Gastroesophageal sphincter (tissue), 4 donors: ENCODE measurements at regions not wholly inside any gene's neighbourhood (a gene's known extent, or its start where the extent isn't known, plus 50 kb on each side); places are given as distances from the start of the nearest gene placed in this dataset.

Experiments used
- ATAC-seq: fragments of 150-250 bp; one replicate; pipeline ENCODE4 v1.9.1; 2016; ENCODE audit warnings: mild to moderate bottlenecking, moderate library complexity
- H3K27ac ChIP-seq, 4 donors: fragments of 200-600 bp; sonication (generic) in 3 of 4; 1 replicate in 3 of 4; 2 replicates in 1 of 4; pipeline ENCODE4 v1.5.1; 2016 to 2019
- H3K27me3 ChIP-seq: fragments of 200-600 bp; sonication (generic); one replicate; pipeline ENCODE4 v1.5.1; 2019
- H3K36me3 ChIP-seq, 2 donors: fragments of 200-600 bp; sonication (generic); one replicate each; pipeline ENCODE4 v1.5.1; 2019; ENCODE audit warnings: control low read depth in 1 of 2
- H3K4me1 ChIP-seq, 3 donors: fragments of 200-600 bp; sonication (generic); 1 replicate in 2 of 3; 2 replicates in 1 of 3; pipeline ENCODE4 v1.5.1; 2016 to 2019; ENCODE audit warnings: control low read depth in 2 of 3
- H3K4me3 ChIP-seq, 2 donors: fragments of 200-600 bp; sonication (generic); one replicate each; pipeline ENCODE4 v1.5.1; 2019; ENCODE audit warnings: mild to moderate bottlenecking in 1 of 2, moderate library complexity in 1 of 2
- H3K9me3 ChIP-seq, 3 donors: fragments of 200-600 bp; sonication (generic); one replicate each; pipeline ENCODE4 v1.5.1; 2017 to 2019; ENCODE audit warnings: control low read depth in 2 of 3
- EP300 ChIP-seq: sonication (generic); formaldehyde crosslinking; IDR thresholded peaks from one replicate; pipeline ENCODE4 v1.6.1; 2017; ENCODE audit warnings: antibody characterized with exemption, mild to moderate bottlenecking
- POLR2A ChIP-seq, 2 donors: fragments of 450-650 bp; IDR thresholded peaks; one replicate each; pipeline ENCODE4 v1.6.1; 2017; ENCODE audit warnings: antibody characterized with exemption in 2 of 2, mild to moderate bottlenecking in 2 of 2, moderate library complexity in 1 of 2
- POLR2AphosphoS5 ChIP-seq: sonication (generic); formaldehyde crosslinking; IDR thresholded peaks from one replicate; pipeline ENCODE4 v1.6.1; 2017; ENCODE audit warnings: antibody characterized with exemption
- WGBS, 2 donors: methylation state at CpG; one replicate each; pipeline ENCODE4 v1.1.5; 2018; ENCODE audit warnings: low coverage in 1 of 2; 5-methylcytosine and 5-hydroxymethylcytosine counted together
- TF ChIP-seq, protein P1 (sequence below), 4 experiments: fragments of 200-600 bp in 2 of 4; fragments of 450-650 bp in 2 of 4; sonication (generic) in 1 of 4; IDR thresholded peaks; one replicate each; pipeline ENCODE4 v1.5.1; 2017 to 2019; ENCODE audit warnings: antibody characterized with exemption in 4 of 4, mild to moderate bottlenecking in 2 of 4, moderate library complexity in 2 of 4

DNA sequence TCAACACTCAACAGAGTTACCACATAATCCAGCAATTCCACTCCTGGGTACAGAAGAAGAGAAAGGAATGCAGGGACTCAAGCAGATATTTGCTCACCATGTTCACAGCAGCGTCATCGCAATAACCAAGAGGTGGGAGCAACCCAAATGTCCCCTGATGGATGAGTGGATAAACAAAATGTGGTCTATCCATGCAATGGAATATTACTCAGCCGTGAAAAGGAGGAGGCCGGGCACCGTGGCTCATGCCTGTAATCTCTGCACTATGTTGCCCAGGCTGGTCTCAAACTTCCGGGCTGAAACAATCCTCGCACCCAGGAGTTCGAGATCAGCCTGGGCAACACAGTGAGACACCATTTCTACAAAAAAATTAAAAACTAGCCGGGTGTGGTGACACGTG is 131.7 kb downstream of the CTTN start:
- Histone ChIP-seq H3K4me1 (no peaks in the 10 kb centered on the region), H3K9me3 (no peaks in the 10 kb centered on the region), H3K27ac (no peak overlapping the region), H3K36me3 (no peaks in the 10 kb centered on the region), H3K27me3 (no peaks in the 10 kb centered on the region), H3K4me3 (no peak overlapping the region)
- ATAC-seq, result no peak
- TF ChIP-seq POLR2AphosphoS5, result no peak
- WGBS, 2 donors, result 90% methylated on average over 6 of the region's 10 CpGs; no CpG with 5 or more reads in 1 of the 2 donors

DNA sequence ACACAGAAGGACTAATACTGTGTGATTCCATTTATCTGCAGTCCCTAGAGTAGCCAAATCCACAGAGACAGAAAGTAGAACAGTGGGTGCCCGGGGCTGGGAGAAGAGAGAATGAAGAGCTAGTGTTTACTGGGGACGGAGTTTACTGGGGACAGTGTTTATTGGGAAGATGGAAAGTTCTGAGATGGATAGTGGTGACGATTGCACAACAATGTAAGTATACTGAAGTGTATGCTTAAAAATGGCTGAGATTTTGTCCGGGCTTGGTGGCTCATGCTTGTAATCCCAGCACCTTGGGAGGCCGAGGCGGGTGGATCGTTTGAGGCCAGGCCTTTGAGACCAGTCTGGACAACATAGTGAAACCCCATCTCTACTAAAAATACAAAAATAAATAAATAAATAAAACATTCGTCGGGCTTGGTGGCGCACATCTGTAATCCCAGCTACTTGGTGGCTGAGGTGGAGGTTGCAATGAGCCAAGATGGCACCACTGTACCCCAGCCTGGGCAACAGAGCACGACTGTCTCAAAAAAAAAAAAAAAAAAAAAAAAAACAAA is 132.4 kb downstream of the CTTN start:
- no peak overlapping the region for H3K4me3 ChIP-seq
- H3K36me3 ChIP-seq, result no peaks in the 10 kb centered on the region
- 88 to 94% methylated on average over 9 of the region's 11 CpGs for WGBS, 2 donors
- TF ChIP-seq, protein P1, sequence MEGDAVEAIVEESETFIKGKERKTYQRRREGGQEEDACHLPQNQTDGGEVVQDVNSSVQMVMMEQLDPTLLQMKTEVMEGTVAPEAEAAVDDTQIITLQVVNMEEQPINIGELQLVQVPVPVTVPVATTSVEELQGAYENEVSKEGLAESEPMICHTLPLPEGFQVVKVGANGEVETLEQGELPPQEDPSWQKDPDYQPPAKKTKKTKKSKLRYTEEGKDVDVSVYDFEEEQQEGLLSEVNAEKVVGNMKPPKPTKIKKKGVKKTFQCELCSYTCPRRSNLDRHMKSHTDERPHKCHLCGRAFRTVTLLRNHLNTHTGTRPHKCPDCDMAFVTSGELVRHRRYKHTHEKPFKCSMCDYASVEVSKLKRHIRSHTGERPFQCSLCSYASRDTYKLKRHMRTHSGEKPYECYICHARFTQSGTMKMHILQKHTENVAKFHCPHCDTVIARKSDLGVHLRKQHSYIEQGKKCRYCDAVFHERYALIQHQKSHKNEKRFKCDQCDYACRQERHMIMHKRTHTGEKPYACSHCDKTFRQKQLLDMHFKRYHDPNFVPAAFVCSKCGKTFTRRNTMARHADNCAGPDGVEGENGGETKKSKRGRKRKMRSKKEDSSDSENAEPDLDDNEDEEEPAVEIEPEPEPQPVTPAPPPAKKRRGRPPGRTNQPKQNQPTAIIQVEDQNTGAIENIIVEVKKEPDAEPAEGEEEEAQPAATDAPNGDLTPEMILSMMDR (IDR thresholded peaks at IDR 0.05), result no peak
- TF ChIP-seq EP300 (no peak), POLR2AphosphoS5 (no peak), POLR2A (IDR thresholded peaks at IDR 0.05) (no peak)
- H3K27ac ChIP-seq, result no peak overlapping the region
- no peaks in the 10 kb centered on the region for H3K27me3 ChIP-seq
- no peak for ATAC-seq
- H3K9me3 ChIP-seq, result no peaks in the 10 kb centered on the region
- no peaks in the 10 kb centered on the region for H3K4me1 ChIP-seq

DNA sequence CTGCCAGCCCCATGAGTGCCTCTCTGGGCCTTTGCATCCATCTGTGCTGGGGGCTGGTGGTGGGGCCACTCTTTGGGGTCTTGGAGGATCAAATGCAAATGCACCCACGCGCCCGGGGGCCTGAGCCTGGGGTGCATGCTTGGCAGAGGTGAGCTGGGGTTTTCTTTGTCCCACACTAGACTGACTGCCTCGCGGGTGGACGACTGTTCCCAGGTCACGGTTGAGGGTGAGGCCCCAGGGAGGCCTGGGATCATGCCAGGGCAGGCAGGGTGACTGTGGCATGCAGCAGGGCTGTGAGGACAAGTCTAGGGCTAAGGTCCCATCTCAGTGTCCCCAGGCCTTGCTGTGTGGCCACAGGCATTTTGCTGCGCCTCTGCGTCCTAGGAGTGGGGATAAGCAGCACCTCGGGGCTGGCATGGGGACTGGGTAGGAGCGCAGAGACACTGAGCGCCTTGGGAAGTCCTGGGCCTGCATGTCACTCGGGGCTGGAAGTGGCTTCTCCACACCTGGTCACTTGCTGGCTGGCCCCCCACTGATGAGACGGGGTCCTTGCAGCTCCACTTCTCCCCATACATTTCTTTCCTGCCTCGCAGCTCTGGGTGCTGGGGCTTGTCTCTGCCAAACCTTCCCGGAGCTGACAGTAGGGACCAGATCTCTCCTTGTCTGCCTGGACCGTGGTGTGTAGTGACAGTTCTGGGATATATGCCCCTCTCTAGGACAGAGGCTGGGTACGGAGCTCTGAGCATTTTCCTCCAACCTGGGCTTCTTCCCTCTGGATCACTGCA is 133.1 kb downstream of the CTTN start:
- no peak for ATAC-seq
- TF ChIP-seq EP300 (no peak), POLR2AphosphoS5 (no peak), POLR2A (IDR thresholded peaks at IDR 0.05) (no peak)
- no peaks in the 10 kb centered on the region for H3K4me1 ChIP-seq
- 75 to 80% methylated on average over 2 to 5 of the region's 18 CpGs for WGBS, 2 donors
- no peak overlapping the region for H3K4me3 ChIP-seq
- no peaks in the 10 kb centered on the region for H3K9me3 ChIP-seq
- no peak overlapping the region for H3K27ac ChIP-seq
- no peaks in the 10 kb centered on the region for H3K27me3 ChIP-seq
- H3K36me3 ChIP-seq, result no peaks in the 10 kb centered on the region

DNA sequence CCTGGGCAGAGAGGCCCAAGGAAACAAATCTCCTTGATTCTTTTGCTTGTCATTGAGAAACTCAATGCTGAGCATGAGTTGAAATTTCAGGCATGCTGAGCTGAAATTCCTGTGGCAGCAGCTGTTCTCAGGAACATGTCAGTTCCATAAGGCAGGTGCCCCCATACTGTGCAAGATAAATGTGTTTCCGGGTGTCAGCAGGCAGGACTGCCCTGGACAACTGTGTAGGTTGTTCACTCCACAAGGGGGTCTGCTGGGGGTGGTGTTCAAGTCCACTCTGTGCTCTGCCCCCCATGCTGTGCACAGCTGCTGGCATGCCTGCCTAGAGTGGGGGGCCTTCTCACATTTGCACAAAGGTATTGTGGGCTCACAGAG is 133.7 kb downstream of the CTTN start:
- H3K27ac ChIP-seq, result no peak overlapping the region
- no peaks in the 10 kb centered on the region for H3K9me3 ChIP-seq
- no peak for ATAC-seq
- no peaks in the 10 kb centered on the region for H3K36me3 ChIP-seq
- no peak overlapping the region for H3K4me3 ChIP-seq
- TF ChIP-seq POLR2A (IDR thresholded peaks at IDR 0.05) (no peak), EP300 (no peak), POLR2AphosphoS5 (no peak)
- TF ChIP-seq, protein P1 (IDR thresholded peaks at IDR 0.05), result no peak
- WGBS, 2 donors, result no CpG with 5 or more reads among the region's 1 CpG
- H3K4me1 ChIP-seq, result no peaks in the 10 kb centered on the region
- no peaks in the 10 kb centered on the region for H3K27me3 ChIP-seq

DNA sequence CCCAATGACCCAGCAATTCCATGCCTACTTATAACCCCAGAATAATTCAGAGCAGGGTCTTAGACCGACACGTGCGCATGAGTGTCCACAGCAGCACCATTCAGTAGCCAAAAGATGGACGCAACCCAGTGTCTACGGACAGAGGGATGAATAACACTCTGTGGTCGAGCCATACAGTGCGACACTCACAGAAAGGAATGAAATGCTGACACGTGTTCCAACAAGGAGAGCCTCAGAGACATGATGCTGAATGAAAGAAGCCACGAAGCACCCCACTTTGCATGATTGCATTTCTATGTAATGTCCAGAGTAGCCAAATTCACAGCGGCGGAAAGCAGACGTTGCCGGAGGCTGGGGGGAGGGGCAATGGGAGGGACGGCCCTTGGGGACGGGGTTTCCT is 134.4 kb downstream of the CTTN start:
- no peak overlapping the region for H3K27ac ChIP-seq

More for the DNA sequence above, 134.4 kb downstream of the CTTN start:
- no peaks in the 10 kb centered on the region for H3K36me3 ChIP-seq
- no peaks in the 10 kb centered on the region for H3K4me1 ChIP-seq
- no peak for TF ChIP-seq POLR2A (IDR thresholded peaks at IDR 0.05)
- TF ChIP-seq POLR2AphosphoS5, result no peak
- no peak for TF ChIP-seq EP300
- TF ChIP-seq, protein P1 (IDR thresholded peaks at IDR 0.05), result no peak
- 57 to 80% methylated on average over 10 of the region's 15 CpGs for WGBS, 2 donors
- no peak overlapping the region for H3K4me3 ChIP-seq
- no peaks in the 10 kb centered on the region for H3K9me3 ChIP-seq
- H3K27me3 ChIP-seq, result no peaks in the 10 kb centered on the region
- no peak for ATAC-seq
